Stimulated activated CD4-positive, alpha-beta T cell treated with anti-CD3 and anti-CD28 coated beads, Interleukin-4, amount 100 ng/mL, for 48 hours (primary cell): ENCODE measurements at regions not wholly inside any gene's neighbourhood (a gene's known extent, or its start where the extent isn't known, plus 50 kb on each side); places are given as distances from the start of the nearest gene placed in this dataset.

Experiments
- DNase-seq, 2 donors: peaks; one replicate each; pipeline ENCODE4 v3.0.0-alpha.2; 2020; ENCODE audit warnings: low read depth in 2 of 2

DNA sequence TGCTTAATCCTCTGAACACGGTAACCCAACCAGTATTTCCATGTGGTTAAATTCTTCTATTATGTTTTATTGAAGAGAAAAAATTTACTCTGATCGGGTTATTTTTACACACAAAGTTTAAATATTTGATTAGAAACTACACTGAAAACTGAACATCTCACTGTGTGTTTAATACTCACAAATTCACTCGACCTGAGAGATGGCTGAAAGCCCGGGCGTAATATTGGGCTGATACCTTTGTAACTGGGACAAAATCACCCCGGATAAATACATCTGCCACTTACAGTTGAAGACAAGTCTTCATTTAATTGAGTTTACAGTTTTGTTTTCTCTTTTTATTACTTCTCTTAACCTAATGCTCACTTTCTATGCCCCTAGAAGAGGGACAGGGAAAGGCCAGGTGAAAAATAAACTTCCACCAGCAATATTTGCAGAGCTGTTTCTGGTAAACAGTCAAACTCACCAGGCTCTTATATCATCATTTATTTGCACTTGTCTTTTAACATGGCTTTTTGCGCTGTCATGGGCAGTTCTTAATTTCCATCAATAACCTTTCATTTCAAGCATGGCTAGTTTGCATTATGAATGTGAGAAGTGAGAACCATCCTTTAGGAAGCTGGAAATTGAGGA is 145.6 kb upstream of the TMCO5A start:
- DNase-seq: no peak

DNA sequence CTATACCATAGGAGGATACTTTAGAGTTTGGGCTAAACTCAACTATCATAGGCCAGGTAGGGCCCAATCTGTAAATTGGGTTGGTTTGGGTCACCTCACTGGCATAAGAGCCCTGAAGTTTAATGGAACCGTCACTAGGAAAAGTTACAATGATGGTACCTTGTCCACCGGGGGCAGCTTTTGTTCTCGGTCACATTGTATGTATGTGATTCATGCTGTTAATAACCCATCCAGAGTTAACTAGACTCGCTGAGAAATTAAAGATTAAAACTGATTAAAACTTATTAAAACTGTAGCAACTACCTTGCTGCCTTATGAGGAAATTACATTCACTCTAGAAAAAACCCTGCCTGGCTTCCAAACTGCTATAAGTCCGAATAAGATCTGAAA is 145.0 kb upstream of the TMCO5A start:
- no peak for DNase-seq

DNA sequence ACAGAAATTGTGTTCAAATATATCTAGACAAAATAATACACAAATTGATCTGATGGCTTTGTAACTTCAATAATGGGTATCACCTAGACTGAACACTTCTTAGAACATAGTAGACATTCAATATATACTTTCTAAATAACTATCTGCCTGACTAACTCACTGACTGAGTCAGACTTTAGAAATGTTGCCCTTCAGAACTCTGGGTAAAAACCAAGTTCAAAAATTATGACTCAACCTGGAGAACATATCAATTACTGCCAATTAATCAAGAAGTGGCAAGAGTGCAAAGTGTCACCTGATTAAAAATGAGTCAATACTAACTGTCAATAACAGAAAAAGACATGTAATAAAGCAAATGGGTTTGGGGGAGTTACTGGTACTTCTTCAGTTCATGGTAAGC is 144.6 kb upstream of the TMCO5A start:
- DNase-seq: no peak

DNA sequence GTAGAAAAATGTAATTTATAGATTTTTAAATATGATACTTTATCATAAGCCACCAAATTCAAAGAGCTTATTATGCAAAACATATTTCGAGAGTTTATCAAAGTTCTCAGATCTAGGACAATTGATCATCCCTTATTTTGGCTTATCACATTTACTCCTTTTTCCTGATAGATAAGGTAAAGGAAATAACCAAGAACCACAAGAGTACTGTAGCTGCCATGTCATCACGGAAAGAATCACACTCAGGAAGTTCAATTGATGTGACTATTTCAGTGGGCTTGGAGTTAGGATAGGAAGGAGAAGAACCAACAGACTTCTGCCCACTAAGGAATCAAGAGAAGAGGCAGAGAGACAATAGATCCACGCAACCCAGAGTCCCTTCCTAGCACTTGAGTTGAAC is 142.7 kb upstream of the TMCO5A start:
- DNase-seq: no peak

DNA sequence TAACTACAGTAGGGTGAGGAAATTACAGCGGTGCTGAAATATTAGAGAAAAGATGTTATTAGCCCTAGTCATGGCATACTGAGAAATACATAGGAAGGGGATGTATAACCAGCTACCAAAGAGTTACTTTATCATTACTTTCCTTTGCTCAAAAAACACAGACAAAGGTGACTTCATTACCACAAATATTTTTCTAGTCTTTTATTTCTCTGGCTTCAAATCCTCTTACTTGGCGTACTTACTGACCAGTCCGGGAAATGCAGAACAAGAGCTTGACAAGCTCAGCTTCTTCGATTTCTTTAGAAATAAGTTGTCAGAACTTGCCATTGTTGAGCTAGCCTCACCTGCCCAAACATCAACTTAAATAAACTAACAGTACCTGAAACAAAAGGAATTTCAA is 142.1 kb upstream of the TMCO5A start:
- no peak for DNase-seq

DNA sequence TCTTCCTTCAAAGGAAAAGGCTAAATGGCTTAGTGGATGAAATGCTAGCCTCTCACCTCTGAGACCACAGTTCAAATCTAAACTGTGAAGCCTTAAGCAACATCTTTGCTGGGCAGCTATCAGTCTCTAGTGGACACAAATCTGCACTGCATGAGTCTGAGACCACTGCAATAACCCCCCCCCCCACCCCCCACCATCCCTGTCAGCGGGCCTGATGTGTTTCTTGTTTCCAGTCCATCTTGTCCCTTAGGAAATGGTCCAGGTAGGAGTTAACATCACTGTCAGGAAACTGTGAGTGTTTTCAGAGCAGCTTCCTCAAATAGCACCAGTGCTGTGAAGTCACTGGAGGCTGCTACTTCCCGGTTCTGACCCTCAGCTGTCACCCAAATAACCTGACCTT is 140.6 kb upstream of the TMCO5A start:
- DNase-seq: no peak

DNA sequence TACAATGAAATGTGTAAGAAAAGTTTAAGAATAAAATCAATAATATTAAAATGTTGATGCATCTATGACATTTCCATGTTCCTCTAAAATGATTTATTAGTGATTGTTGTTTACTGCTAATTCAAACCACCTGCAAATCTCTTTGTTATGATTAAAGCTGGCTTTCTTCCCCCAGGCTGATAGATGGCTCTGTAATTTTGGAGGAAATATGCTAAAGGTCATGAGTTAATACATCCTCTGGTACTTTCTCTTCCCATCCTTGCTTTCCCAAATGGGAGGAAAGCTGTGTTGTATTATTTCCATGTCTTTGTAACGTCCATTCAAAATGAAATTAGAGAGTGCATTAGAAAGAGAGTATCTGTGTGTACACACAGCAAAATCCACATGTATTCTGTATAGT is 139.5 kb upstream of the TMCO5A start:
- no peak for DNase-seq

DNA sequence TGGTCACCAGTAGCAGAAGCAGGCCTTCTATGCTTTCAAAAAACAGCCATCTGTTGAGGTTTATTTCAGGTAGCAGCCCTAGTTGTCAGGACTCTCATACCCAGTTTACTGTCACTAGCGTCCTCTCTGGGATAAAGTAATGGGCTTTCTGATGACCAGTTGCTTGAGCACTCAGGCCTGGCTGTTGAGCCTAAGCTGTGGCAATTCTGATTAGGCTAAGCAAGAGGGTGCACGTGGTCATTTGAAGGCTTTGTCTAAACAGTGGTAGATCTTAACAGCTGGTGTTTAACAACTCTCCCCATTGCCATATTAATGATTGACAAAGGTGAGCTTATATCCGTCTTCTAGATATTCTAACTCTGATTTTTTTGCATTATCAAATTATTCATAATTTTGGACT is 132.9 kb upstream of the TMCO5A start:
- no peak for DNase-seq

DNA sequence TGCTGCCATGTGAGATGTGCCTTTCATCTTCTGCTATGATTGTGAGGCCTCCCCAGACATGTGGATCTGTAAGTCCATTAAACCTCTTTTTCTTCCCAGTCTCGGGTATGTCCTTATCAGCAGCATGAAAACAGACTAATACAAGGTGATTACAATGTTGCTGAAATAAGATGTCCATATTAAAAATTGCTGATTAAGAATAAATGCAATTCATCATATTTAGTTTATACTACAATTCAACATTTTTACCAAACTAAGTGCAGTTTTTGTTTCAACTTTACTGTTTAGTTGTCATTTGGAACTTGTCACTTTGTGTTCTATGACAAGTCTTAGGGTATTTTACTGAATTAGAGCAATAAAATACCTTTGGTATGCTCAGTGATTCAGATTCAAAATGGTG is 127.6 kb upstream of the TMCO5A start:
- DNase-seq: no peak

DNA sequence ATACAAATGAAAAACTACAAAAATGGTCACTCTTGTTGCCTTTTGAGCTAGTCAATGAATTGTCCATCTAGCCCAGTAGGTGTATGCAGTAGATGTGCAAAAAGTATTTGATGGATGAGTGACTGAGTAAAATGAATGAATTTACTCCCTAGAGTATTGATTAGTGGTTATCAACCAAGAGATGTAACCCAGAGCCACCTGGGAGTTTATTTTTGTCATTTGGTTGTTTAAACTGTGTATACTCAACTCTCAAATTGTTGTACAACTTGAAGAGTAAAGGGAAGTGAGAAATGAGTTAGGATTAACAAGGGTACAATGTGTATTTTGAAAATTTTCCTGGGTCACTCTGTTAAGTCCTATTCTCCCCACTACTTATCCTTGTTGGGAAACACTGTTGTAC is 124.1 kb upstream of the TMCO5A start:
- no peak for DNase-seq

DNA sequence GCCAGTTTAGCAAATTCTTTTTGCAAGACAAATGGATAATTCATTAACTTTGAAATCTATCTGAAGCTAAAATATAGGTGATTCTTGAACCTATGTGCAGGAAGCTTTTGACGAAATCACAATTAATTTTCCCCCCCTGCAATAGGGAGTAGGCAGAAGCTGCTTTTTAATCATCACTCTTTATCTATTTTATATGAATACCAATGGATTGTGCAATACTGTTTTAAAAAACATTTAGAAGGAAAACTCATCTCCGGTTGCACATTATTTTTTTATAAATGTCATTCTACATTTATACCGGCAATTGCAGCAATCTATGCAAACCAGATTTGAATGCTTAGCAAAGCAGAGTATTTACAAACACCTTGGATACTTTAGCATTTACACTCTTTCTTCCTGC is 121.1 kb upstream of the TMCO5A start:
- DNase-seq: no peak

DNA sequence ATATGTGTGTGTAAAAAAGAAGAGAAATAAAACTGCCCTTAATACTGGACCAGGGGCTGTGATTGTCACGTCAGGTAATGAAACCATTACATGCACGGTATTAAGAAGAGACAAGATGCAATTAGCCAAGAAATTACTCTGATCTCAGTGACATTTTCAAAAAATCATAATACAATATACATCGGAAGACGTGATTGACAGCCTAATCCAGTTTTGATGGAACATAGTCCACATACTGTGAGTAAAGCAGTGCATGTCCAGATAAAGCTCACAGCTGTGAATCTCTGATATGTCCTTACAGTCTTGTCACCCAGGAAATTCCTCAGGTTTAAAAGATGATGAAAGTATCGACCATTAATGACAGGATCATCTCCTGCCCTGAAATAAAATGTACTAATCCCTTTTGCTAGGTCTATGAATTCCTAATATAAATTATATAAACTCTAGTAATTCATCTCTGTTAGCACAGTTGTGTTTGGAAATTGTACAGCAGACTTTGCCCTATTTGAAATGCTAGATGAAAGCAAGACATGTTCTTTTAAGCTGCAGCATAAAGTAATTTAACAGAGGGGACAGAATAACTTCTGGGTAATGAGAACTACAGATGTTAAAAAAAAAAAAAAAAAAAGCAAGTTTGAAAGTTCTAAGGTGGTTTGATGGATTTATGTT is 119.5 kb upstream of the TMCO5A start:
- DNase-seq: no peak

DNA sequence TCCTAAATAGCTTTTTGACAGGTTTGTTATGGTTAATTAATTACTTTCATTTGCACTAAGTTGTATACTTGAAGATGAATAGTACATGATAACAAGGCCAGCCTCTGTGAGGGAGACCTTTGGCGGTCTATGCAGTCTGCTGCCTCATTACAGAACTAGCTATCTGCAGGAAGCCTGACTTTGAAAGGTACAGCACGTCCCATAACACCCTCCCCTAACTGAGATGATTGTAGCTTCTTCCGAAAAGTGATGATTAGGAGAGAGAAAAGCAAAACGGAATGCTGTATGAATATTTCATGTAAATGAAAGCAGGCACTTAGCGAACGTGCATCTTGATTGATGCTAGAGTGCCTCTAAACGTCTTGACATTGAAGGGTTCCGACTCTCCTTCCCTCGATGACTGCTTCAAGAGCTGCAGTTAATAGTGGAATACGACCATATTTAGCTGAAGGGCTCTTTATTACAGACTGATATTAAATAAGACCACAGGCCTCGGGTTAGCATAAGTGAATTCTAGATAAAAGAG is 116.2 kb upstream of the TMCO5A start:
- no peak for DNase-seq

DNA sequence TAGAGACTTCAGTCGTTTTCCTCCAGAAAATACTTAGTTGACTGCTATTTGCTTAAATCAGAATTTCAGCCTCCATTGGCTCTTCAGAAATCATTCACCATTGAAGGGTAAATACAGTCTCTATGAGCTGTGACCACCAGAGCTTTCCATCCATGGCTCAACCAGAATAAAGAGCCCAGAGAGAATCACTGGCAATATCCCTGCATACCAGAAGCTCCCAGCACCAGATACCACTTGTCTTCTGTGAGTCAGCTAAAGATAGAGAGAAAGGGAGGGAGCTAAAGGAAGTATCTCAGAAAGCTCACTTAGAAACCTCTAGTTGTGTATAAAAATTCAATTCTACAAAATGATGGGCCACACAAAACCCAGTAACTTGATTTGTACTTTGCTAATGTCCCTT is 115.2 kb upstream of the TMCO5A start:
- DNase-seq: no peak

DNA sequence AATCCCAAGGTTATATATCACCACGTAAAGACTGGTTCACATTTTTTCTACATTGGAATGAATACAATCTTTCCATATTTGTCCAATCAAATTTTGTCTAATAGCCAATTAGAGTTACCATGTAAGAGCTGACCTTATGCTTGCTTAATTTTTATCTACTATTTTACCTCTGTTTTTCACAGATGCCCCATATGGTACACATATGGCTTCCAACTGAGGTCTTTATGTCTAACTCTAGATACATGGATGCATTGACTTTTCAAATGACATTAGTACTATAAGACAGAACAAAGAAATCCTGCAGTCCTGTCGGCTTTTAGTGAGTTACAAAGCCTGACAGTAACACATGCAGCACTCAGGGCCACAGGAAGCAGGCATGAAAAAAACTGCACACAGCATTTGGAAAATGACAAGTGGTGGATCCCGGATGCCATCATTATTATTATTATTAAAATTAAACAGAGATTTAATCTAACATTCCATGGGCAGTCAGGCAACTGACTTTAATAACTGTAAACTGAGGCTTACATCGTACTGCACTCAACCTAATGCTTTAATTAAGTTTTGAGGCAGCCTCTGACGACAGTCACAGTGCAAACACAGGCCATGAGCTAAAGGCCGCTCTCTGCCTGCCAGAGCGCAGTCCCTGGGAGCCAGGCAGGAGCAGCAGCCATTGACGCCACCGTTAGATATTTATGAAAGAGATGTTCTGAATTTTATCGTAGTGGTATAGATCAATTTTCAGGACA is 113.9 kb upstream of the TMCO5A start:
- DNase-seq: no peak

DNA sequence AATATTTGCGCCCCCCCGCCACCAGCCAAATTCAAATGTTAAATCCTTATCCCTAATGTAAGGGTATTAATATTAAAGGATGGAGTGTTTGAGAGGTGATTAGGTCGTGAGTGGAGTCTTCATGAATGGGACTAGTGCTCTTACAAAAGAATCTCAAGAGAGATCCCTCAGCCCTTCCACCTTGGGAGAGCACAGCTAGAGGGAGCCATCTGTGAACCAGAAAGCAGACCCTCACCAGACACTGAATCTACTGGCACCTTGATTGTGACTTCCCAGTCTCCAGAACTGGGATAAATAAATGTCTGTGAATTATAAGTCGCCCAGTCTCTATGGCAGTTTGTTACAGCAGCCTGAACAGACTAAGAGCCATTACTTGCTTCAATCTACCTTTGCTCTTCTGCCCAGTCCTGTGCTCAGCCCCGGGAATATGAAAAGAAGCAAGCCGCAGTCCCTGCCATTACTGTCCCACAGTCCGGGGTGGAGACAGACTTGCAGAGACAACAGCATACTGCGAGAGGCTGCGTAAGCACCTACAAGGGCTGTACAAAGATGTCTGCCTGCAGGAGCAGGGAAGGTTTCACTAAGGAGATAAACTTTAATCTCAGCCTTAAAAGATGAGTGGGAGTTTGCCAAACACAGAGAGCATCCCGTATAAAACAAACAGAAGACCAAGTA is 110.7 kb upstream of the TMCO5A start:
- DNase-seq: no peak

DNA sequence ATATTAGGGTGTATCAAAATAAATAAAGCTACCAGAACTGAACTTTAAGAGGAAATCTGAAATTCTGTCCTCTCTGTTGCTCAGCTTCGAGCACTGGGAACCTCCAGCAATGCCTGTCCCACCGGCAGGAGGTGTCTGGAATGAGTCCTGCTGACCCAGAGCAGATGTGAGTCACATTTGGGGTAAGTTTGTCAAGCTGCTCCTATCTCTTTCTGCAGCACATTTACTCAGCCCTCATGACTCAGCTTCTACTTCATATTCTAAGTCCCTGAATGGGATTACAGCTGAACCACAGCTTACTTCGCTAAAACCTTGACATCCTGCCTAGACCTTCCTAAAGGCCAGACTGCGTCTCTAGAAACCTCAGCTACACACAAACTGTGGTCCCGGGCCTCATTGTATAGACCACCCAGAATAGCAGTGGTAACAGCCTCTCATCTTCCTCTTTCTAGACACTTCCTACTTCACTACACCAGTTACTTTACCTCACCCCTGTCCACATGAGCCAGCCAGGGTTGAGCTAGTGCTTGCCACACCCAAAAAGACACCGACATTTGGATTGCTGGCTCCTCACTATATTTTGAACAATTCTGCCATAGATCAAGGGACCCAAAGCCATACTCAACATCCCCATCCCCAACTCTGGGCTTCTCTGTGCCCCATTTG is 109.6 kb upstream of the TMCO5A start:
- DNase-seq: no peak

DNA sequence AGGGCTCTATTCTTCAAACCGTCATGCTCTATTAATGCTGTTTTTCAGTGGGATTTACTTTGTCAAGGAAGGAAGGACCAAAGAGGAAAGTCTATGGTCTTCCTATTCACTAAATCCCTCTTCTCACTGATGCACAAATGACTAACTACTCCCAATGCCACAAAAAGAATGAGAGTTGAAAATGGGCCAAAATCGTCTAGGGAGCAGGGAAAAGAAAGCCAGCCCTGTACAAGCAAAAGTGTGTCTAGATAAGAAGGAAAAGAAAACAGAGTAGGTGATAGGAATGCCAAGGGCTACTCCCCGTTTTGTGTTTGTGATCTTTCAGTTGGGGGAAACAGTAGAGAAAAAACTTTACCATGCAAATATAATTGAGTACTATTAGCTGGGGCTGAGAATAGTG is 97.2 kb upstream of the TMCO5A start:
- DNase-seq: no peak

DNA sequence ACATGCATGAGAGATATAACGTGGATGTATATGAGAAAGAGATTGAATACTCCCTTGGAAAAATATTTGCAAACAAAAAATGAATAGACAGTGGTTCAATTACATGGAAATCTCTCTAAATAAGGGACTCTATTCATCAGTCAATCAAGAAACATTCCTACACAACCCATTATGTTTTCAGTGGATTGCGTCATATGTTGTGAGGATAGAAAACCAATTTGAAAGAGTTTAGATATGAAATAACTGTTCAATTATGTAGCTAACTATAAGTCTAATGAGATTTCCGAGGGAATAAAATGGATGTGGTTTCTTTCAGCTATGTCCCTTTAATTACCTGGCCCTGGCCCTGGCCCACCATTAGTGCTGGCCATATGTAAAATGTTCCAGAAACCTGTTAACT is 86.7 kb upstream of the TMCO5A start:
- no peak for DNase-seq

DNA sequence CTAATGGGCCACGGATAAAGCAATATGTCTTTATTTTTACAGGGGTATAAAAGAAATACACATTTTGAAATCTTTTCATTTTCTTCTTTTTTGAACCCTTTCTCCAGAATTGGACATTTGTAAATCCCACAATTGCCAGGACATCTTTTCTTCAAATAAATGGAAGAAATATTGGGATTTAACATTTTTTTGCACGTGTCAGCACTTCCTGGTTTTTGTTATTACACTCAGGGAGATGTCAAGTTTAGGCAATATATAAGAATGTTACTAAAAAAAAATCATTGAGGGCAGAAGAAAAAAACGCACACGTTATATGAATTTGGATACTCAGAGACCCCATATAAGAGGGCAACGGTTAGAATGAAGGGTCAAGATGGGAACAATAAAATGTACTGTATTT is 78.3 kb upstream of the TMCO5A start:
- DNase-seq: no peak

DNA sequence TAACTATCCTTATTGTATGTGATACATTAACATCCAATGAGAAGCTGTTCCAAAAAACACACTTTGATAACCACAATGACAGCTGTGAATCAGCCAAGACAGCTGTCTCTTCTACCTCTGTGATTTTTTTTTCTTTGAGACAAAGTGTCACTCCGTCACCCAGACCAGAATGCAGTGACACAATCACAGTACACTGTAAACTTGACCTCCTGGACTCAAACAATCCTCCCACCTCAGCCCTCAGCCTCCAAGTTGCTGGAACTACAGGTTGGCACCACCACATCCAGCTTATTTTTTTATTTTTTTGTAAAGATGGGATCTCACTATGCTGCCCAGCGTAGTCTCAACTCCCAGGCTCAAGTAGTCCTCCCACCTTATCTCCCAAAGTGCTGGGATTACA is 73.5 kb upstream of the TMCO5A start:
- no peak for DNase-seq

DNA sequence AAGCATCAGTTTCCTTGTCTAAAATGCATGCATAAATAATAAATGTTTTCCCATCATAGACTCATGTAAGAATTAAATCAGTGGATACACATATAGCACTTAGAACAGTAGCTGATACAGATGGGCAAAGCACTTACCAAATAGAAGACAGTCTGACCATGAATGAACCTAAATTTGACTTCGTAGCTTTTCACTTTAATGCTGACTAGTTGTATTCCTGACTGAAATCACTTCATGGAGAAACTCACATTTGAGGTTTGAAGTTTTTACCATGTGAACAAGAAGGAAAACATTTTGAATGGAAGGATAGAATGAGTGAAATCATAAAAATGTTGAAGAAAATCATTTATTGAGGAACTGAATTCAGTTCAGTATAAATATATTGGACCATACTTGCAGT is 68.8 kb upstream of the TMCO5A start:
- DNase-seq: no peak
